SK-N-SH (cell line): ENCODE measurements at regions not wholly inside any gene's neighbourhood (a gene's known extent, or its start where the extent isn't known, plus 50 kb on each side); places are given as distances from the start of the nearest gene placed in this dataset.
"Not testable (repeated sequence)": the region's sequence is repeated elsewhere in the genome, so short reads cannot be mapped to it uniquely, and the experiment has no call there.

Experiments used
- CTCF ChIA-PET: fragments of 300-600, 350-600 bp; formaldehyde crosslinking; extraction: SDS; loops from one replicate; lab custom pipeline; 2021; lab: Yijun Ruan, JAX
- POLR2A ChIA-PET: fragments of 350-600 bp; sonication (Branson Sonifier 250); formaldehyde crosslinking; extraction: SDS; loops from one replicate; lab custom pipeline; 2020; ENCODE audit warnings: antibody characterized with exemption, inconsistent platforms; lab: Yijun Ruan, JAX
- DNase-seq: peaks from one replicate; pipeline ENCODE4 v3.0.0; 2012
- H2AFZ ChIP-seq: fragments of 200-600 bp; sonication (generic); 2 replicates; pipeline ENCODE4 v1.8.1; 2016; ENCODE audit warnings: antibody characterized with exemption, mild to moderate bottlenecking, low read depth
- H3F3A ChIP-seq: fragments of 200-600 bp; sonication (generic); replicated peaks from 2 replicates; pipeline ENCODE3; 2016; ENCODE audit warnings: antibody characterized with exemption, mild to moderate bottlenecking; ENCODE audit not compliant: insufficient read depth
- H3K27ac ChIP-seq, 2 experiments: fragments of 200-500 bp in 1 of 2; fragments of 200-600 bp in 1 of 2; sonication (Bioruptor generic) in 1 of 2; sonication (generic), shearing (Covaris generic) in 1 of 2; 2 replicates each; pipeline versions ENCODE4 v1.5.1 to v1.6.1; 2014 to 2016; ENCODE audit warnings: low read depth in 2 of 2, inconsistent platforms in 1 of 2, low read length in 1 of 2, mild to moderate bottlenecking in 1 of 2, mixed read lengths in 1 of 2
- H3K27me3 ChIP-seq: fragments of 200-600 bp; sonication (generic), shearing (Covaris generic); 2 replicates; pipeline ENCODE4 v1.6.1; 2016; ENCODE audit warnings: mixed run types; ENCODE audit not compliant: insufficient read depth
- H3K36me3 ChIP-seq, 2 experiments: fragments of 200-500 bp in 1 of 2; fragments of 200-600 bp in 1 of 2; sonication (Bioruptor generic) in 1 of 2; sonication (generic) in 1 of 2; replicated peaks in 1 of 2; 2 replicates each; pipeline versions ENCODE3 to v1.5.1; 2014 to 2016; ENCODE audit warnings: low read length in 1 of 2, mild to moderate bottlenecking in 1 of 2; ENCODE audit not compliant: insufficient read depth in 2 of 2, control insufficient read depth in 1 of 2
- H3K4me1 ChIP-seq, 2 experiments: fragments of 200-500 bp in 1 of 2; fragments of 200-600 bp in 1 of 2; sonication (Bioruptor generic) in 1 of 2; sonication (generic), shearing (Covaris generic) in 1 of 2; 2 replicates each; pipeline versions ENCODE4 v1.5.1 to v1.6.1; 2014 to 2016; ENCODE audit warnings: low read depth in 1 of 2, low read length in 1 of 2, mixed run types in 1 of 2; ENCODE audit not compliant: insufficient read depth in 2 of 2, control insufficient read depth in 1 of 2
- H3K4me2 ChIP-seq: fragments of 200-600 bp; sonication (generic), shearing (Covaris generic); 2 replicates; pipeline ENCODE4 v1.6.1; 2017; ENCODE audit warnings: mixed run types
- H3K4me3 ChIP-seq, 2 experiments: fragments of 200-500 bp in 1 of 2; fragments of 200-600 bp in 1 of 2; sonication (Bioruptor generic) in 1 of 2; sonication (generic), shearing (Covaris generic) in 1 of 2; 2 replicates each; pipeline versions ENCODE4 v1.5.1 to v1.8.1; 2014 to 2016; ENCODE audit warnings: low read depth in 2 of 2, inconsistent platforms in 1 of 2, low read length in 1 of 2, mild to moderate bottlenecking in 1 of 2, mixed read lengths in 1 of 2, moderate library complexity in 1 of 2
- H3K79me2 ChIP-seq: fragments of 200-600 bp; sonication (generic); 2 replicates; pipeline ENCODE4 v1.8.1; 2017; ENCODE audit warnings: mild to moderate bottlenecking; ENCODE audit not compliant: insufficient read depth
- H3K9ac ChIP-seq: fragments of 200-600 bp; sonication (generic); 2 replicates; pipeline ENCODE4 v1.6.1; 2017; ENCODE audit warnings: mixed run types
- H3K9me2 ChIP-seq: fragments of 200-600 bp; sonication (generic); 2 replicates; pipeline ENCODE4 v1.6.1; 2017; ENCODE audit warnings: mixed run types
- H3K9me3 ChIP-seq: fragments of 200-600 bp; sonication (generic); 2 replicates; pipeline ENCODE4 v1.6.1; 2017; ENCODE audit warnings: mixed run types, mild to moderate bottlenecking, moderate library complexity
- H4K20me1 ChIP-seq: fragments of 200-600 bp; sonication (generic); 2 replicates; pipeline ENCODE4 v1.6.1; 2017; ENCODE audit warnings: mild to moderate bottlenecking, mixed run types; ENCODE audit not compliant: insufficient read depth
- FOSL2 ChIP-seq: IDR thresholded peaks from 2 replicates; pipeline ENCODE4 v1.4.0; 2012; ENCODE audit warnings: low read depth, mild to moderate bottlenecking, moderate library complexity, borderline replicate concordance
- FOXJ3 ChIP-seq: sonication (generic); formaldehyde crosslinking; IDR thresholded peaks from 2 replicates; pipeline ENCODE4 v1.5.1; 2020; ENCODE audit warnings: mild to moderate bottlenecking, missing genetic modification reagents
- GABPA ChIP-seq: IDR thresholded peaks from 2 replicates; pipeline ENCODE4 v1.4.0; 2012; ENCODE audit warnings: low read depth, mild to moderate bottlenecking
- GATA2 ChIP-seq: sonication (generic); formaldehyde crosslinking; IDR thresholded peaks from 2 replicates; pipeline ENCODE4 v1.5.0; 2020; ENCODE audit warnings: mild to moderate bottlenecking, missing genetic modification reagents
- JUND ChIP-seq: IDR thresholded peaks from 2 replicates; pipeline ENCODE4 v1.4.0; 2012
- NRF1 ChIP-seq: IDR thresholded peaks from 2 replicates; pipeline ENCODE4 v1.6.1; 2012; ENCODE audit warnings: low read depth, mild to moderate bottlenecking, low read length
- PBX3 ChIP-seq: IDR thresholded peaks from 2 replicates; pipeline ENCODE4; 2012
- POLR2AphosphoS5 ChIP-seq: IDR thresholded peaks from 2 replicates; pipeline ENCODE4 v1.6.1; 2012; ENCODE audit warnings: low read depth, low read length
- RAD21 ChIP-seq: IDR thresholded peaks from 2 replicates; pipeline ENCODE4 v1.6.1; 2012; ENCODE audit warnings: mild to moderate bottlenecking, low read length
- RFX5 ChIP-seq: IDR thresholded peaks from 2 replicates; pipeline ENCODE4 v1.6.1; 2012; ENCODE audit warnings: mild to moderate bottlenecking, improper control_type of control experiment, low read length
- RXRA ChIP-seq: IDR thresholded peaks from 2 replicates; pipeline ENCODE4 v1.4.0; 2012; ENCODE audit warnings: low read depth, mild to moderate bottlenecking, borderline replicate concordance
- TAF1 ChIP-seq: IDR thresholded peaks from 2 replicates; pipeline ENCODE4 v1.6.1; 2012; ENCODE audit warnings: low read depth, mild to moderate bottlenecking, low read length, moderate library complexity, borderline replicate concordance
- USF2 ChIP-seq: fragments of 150-350 bp; IDR thresholded peaks from 2 replicates; pipeline ENCODE4 v1.6.1; 2017; ENCODE audit warnings: antibody characterized with exemption, low read length, low read depth, borderline replicate concordance
- YY1 ChIP-seq: IDR thresholded peaks from 2 replicates; pipeline ENCODE4 v1.4.0; 2012; ENCODE audit warnings: low read depth, mild to moderate bottlenecking
- whole genome bisulfite sequencing: methylation state at CpG from one replicate; pipeline ENCODE4 v1.1.6; 2017; ENCODE audit warnings: low lambda C conversion rate; 5-methylcytosine and 5-hydroxymethylcytosine counted together

DNA sequence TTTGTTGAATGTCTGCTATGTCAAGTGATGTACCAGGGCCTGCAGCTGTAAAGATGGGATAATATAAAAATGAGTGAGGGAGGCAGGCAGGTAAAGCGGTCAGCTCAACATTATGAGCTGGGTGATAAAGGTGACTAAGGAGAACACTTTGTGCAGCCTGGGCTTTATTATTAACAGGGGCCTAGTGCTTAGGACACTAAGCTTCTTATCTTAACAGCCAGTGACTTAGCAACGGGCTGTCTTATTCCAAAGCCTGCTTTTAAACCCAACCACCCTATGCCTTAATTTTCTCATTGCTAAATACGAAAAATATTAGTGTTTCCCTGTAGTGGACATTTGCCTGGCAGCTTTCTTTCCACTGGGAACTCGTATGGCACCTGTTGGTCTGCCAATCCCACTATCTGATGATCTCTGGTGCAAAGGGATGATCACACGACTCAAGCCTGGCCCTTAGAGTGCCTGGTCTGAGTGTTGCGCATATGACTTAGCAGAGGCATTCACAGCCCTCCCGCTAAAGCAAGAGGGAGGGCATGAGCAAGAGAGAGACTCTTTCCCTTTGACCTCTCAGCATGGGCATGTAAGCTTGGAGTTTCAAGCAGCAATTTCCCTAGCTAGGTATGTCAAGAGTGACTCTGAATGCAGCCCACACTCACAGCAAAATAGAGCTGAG, 98.6 kb upstream of the PAPPA2 start:
- TF ChIP-seq RXRA (no peak), POLR2AphosphoS5 (no peak), FOSL2 (no peak), GATA2 (CRISPR knock-in tag) (peak; percentile 34; the same call in 1 of the 2 replicates), RFX5 (no peak), YY1 (no peak)
- TF ChIP-seq, all 33 proteins: peak for 1
- Histone ChIP-seq H3K9me3 (no peaks in the 10 kb centered on the region), H3K4me2 (no peak overlapping the region), H3K4me3 (no peak overlapping the region), H2AFZ (no peak overlapping the region), H3K9me2 (no peaks in the 10 kb centered on the region), H3K9ac (no peak overlapping the region), H3F3A (no peaks in the 10 kb centered on the region), H3K4me1 (no peaks in the 10 kb centered on the region), H3K27me3 (no peaks in the 10 kb centered on the region), H3K79me2 (no peaks in the 10 kb centered on the region), H3K27ac (no peak overlapping the region), H4K20me1 (no peaks in the 10 kb centered on the region), H3K36me3 (no peaks in the 10 kb centered on the region)
- no peak for DNase-seq
- POLR2A ChIA-PET = no interaction called here
- CTCF ChIA-PET = interaction anchor here (1.1 to 1.4 kb wide), 3 partner anchors 10 to 990 kb away, joined by 3 to 7 read pairs (median 7); no protein-coding TSS in a partner anchor
- 28% methylated on average over 7 of the region's 7 CpGs for WGBS

DNA sequence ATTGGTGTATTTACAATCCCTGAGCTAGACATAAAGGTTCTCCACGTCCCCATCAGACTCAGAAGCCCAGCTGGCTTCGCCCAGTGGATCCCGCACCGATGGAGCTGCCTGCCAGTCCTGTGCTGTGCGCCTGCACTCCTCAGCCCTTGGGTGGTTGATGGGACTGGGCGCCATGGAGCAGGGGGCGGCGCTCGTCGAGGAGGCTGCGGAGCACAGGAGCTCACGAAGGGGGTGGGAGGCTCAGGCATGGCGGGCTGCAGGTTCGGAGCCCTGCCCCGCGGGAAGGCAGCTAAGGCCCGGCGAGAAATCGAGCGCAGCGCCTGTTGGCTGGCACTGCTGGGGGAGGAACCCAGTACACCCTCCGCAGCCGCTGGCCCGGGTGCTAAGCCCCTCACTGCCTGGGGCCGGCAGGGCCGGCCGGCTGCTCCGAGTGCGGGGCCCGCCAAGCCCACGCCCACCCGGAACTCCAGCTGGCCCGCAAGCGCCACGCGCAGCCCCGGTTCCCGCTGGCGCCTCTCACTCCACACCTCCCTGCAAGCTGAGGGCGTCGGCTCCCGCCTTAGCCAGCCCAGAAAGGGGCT, 113.8 kb upstream of the PAPPA2 start:
- H2AFZ ChIP-seq, H4K20me1 ChIP-seq, H3K36me3 ChIP-seq, POLR2A ChIA-PET, H3K4me1 ChIP-seq, H3K9ac ChIP-seq, H3K9me3 ChIP-seq, H3K4me2 ChIP-seq, H3K27ac ChIP-seq, H3K9me2 ChIP-seq, H3F3A ChIP-seq, H3K79me2 ChIP-seq, DNase-seq, CTCF ChIA-PET, H3K27me3 ChIP-seq, H3K4me3 ChIP-seq: not testable (repeated sequence)
- 71% methylated on average over 9 of the region's 42 CpGs for WGBS

DNA sequence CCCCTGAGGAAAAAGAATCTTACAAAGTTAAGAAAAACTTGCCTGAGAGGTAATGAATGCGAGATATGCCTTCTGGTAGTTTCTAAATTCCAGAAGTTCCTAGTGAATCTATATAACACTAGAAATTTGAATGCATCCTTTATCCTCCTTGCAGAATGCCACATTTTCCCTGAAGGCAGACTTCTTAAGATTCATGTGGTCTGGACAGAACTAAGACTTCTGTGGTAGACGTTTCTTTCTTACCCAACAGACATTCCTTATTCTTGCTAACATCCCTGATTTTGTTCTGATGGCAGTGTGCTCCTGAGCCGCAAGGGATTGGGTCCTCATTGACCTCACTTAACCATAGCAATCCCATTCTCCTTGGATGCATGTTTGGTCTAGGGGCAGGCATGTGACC, 121.3 kb upstream of the PAPPA2 start:
- H3K4me3 ChIP-seq = no peak overlapping the region
- no peak for DNase-seq
- no peaks in the 10 kb centered on the region for H3F3A ChIP-seq
- no peak for TF ChIP-seq FOXJ3 (CRISPR knock-in tag)
- TF ChIP-seq PBX3 = no peak
- TF ChIP-seq NRF1 = no peak
- TF ChIP-seq RAD21 = no peak
- no peak for TF ChIP-seq TAF1
- TF ChIP-seq JUND = no peak
- TF ChIP-seq USF2 = no peak
- no peak for TF ChIP-seq GABPA
- ChIA-PET POLR2A (no interaction called here), CTCF (no interaction called here)
- H3K9ac ChIP-seq = no peak overlapping the region
- no peak overlapping the region for H2AFZ ChIP-seq
- H3K9me2 ChIP-seq = no peaks in the 10 kb centered on the region
- H4K20me1 ChIP-seq = no peaks in the 10 kb centered on the region
- H3K27ac ChIP-seq = no peak overlapping the region
- peaks cover 0 to 2% of the 10 kb centered on the region in 2 experiments; a peak in 1 of 4 replicates for H3K4me1 ChIP-seq
- 10% methylated on average over 3 of the region's 3 CpGs for WGBS
- H3K36me3 ChIP-seq = no peaks in the 10 kb centered on the region
- no peaks in the 10 kb centered on the region for H3K79me2 ChIP-seq
- H3K27me3 ChIP-seq = no peaks in the 10 kb centered on the region
- H3K9me3 ChIP-seq = no peaks in the 10 kb centered on the region
- H3K4me2 ChIP-seq = no peak overlapping the region
